Activated CD8-positive, alpha-beta memory T cell treated with anti-CD3 and anti-CD28 coated beads for 24 hours (primary cell): ENCODE measurements at regions not wholly inside any gene's neighbourhood (a gene's known extent, or its start where the extent isn't known, plus 50 kb on each side); places are given as distances from the start of the nearest gene placed in this dataset.
A peak's percentile ranks its signal among the peaks of the same experiment; 100 is the strongest.
"Not testable (repeated sequence)": the region's sequence is repeated elsewhere in the genome, so short reads cannot be mapped to it uniquely, and the experiment has no call there.

Experiments
- DNase-seq: peaks from one replicate; pipeline ENCODE4 v3.0.0-alpha.2; 2020

- no peak for DNase-seq
Measured at GRCh38 chr2:207332480-207333212, 166.9 kb upstream of the KLF7 start.

- no peak for DNase-seq
Measured at GRCh38 chr2:207333599-207334300, 168.0 kb upstream of the KLF7 start.

- DNase-seq, result no peak
Measured at GRCh38 chr2:207334301-207334623, 168.5 kb upstream of the KLF7 start.

GRCh38 chr2:207334624-207335371 is 169.1 kb upstream of the KLF7 start:
- peak; percentile 66 for DNase-seq

- no peak for DNase-seq
Measured at GRCh38 chr2:207337234-207338219, 171.8 kb upstream of the KLF7 start.

GRCh38 chr2:207338220-207338607 is 172.5 kb upstream of the KLF7 start:
- no peak for DNase-seq

GRCh38 chr2:207338610-207339009 is 172.9 kb upstream of the KLF7 start:
- no peak for DNase-seq

GRCh38 chr2:207341112-207341750 is 175.5 kb upstream of the KLF7 start:
- no peak for DNase-seq

- DNase-seq, result no peak
Measured at GRCh38 chr2:207341804-207342203, 176.1 kb upstream of the KLF7 start.

GRCh38 chr2:207344596-207345394 is 179.0 kb upstream of the KLF7 start:
- DNase-seq, result not testable (repeated sequence)

GRCh38 chr2:207351171-207351570 is 178.6 kb upstream of the CREB1 start:
- no peak for DNase-seq

GRCh38 chr2:207352978-207353671 is 176.6 kb upstream of the CREB1 start:
- no peak for DNase-seq

GRCh38 chr2:207353836-207354235 is 175.9 kb upstream of the CREB1 start:
- DNase-seq, result no peak

- DNase-seq, result no peak
Measured at GRCh38 chr2:207354462-207354861, 175.3 kb upstream of the CREB1 start.

- DNase-seq, result no peak
Measured at GRCh38 chr2:207356567-207356966, 173.2 kb upstream of the CREB1 start.

GRCh38 chr2:207357216-207357615 is 172.5 kb upstream of the CREB1 start:
- DNase-seq, result no peak

- no peak for DNase-seq
Measured at GRCh38 chr2:207362716-207363115, 167.0 kb upstream of the CREB1 start.

GRCh38 chr2:207363761-207364290 is 165.9 kb upstream of the CREB1 start:
- DNase-seq, result no peak

- no peak for DNase-seq
Measured at GRCh38 chr2:207370646-207371045, 159.1 kb upstream of the CREB1 start.

- no peak for DNase-seq
Measured at GRCh38 chr2:207371877-207372276, 157.9 kb upstream of the CREB1 start.
